ENCODE measurements at regions not wholly inside any gene's neighbourhood (a gene's known extent, or its start where the extent isn't known, plus 50 kb on each side); places are given as distances from the start of the nearest gene placed in this dataset.

DNA sequence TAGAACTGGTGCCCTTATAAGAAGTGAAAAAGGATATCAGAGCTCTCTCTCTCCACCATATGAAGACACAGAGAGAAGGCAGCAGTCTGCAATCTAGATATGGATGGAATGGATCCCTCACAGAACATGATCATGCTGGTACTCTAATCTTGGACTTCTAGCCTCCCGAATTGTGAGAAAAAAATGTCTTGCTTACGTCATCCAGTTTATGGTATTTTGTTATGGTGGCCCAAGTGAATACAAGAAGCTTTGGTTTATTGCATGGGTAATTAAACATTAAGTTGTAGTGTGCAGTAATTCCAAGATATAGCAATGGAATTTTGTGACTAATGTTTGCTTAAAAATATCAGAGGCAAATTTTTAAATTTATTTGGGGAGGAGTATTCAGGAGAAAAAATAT is 1667.4 kb upstream of the SLC39A10 start:
- H3K9me3 Mint-ChIP-seq, result no peaks in the 10 kb centered on the region
- H3K4me1 Mint-ChIP-seq, result no peaks in the 10 kb centered on the region
- DNase-seq (no peak), ATAC-seq (replicated peaks) (no peak)
- H3K36me3 Mint-ChIP-seq, result no peaks in the 10 kb centered on the region
- H3K27ac Mint-ChIP-seq, result no peak overlapping the region
- no peak overlapping the region for H3K4me3 Mint-ChIP-seq
- H3K27me3 Mint-ChIP-seq, result no peaks in the 10 kb centered on the region

DNA sequence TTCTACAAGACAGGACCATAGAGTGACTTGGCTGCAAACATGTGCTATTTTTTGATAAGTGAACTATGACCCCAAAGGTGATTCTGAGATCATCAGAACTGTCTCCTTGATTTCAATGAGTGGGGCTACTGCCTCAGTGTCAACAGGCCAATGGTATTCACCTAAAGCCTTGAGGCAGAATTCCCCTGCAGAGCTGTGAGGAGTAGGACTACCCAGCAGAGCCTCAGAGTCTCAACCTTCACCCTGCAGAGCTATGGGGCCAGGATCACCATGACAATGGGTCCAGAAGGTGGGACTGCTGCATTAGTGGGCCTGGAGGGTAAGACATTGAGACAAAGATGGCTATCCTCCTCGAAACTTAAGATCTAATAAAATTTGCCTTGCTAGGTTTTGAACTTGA is 1668.2 kb upstream of the SLC39A10 start:
- Mint-ChIP-seq H3K27me3 (no peaks in the 10 kb centered on the region), H3K9me3 (no peaks in the 10 kb centered on the region), H3K36me3 (no peaks in the 10 kb centered on the region), H3K4me3 (no peak overlapping the region), H3K4me1 (no peaks in the 10 kb centered on the region), H3K27ac (no peak overlapping the region)
- ATAC-seq (replicated peaks) (no peak), DNase-seq (no peak)

DNA sequence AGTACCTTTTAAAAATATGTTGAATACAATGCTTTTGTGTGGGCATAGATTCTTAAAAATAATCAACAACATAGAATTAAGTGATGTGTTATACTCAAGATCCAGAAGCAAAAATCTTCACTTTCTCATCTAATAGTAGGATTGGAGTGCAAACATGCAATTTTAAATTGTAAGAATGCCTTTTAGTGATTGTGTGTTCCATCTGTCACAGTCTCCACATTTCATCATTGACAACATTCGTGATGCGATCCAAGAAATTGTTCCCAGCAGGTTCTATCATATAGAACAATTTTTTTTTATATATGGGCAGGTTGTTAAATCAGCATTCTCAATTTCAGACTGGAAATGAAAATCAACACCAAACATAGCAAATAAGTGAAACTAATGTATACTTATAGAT is 1671.8 kb upstream of the SLC39A10 start:
- H3K36me3 Mint-ChIP-seq, result no peaks in the 10 kb centered on the region
- no peak for ATAC-seq (replicated peaks)
- H3K27ac Mint-ChIP-seq, result no peak overlapping the region
- no peaks in the 10 kb centered on the region for H3K27me3 Mint-ChIP-seq
- no peak overlapping the region for H3K4me3 Mint-ChIP-seq
- no peak for DNase-seq
- no peaks in the 10 kb centered on the region for H3K9me3 Mint-ChIP-seq
- H3K4me1 Mint-ChIP-seq, result no peaks in the 10 kb centered on the region

DNA sequence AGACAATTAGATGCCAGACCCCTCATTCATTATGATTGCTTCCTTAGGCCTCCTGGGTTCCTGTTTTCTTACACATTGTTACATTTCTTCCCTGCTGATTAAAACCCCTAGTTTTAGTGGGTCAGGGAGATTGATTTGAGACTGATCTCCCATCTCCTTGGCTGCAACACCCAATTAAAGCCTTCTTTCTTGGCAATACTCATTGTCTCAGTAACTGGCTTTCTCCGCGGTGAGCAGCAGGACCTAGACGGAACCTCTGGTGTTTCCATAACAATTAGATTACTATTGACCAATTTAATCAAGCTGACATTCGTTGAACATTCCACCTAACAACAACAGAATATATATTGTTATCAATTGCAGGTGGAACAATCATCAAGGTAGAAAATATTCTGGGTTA is 1676.4 kb upstream of the SLC39A10 start:
- Mint-ChIP-seq H3K27me3 (no peaks in the 10 kb centered on the region), H3K27ac (no peak overlapping the region), H3K9me3 (peaks cover 6 to 7% of the 10 kb centered on the region in 2 donors), H3K4me3 (no peak overlapping the region), H3K36me3 (no peaks in the 10 kb centered on the region), H3K4me1 (no peaks in the 10 kb centered on the region)
- no peak for DNase-seq
- no peak for ATAC-seq (replicated peaks)

DNA sequence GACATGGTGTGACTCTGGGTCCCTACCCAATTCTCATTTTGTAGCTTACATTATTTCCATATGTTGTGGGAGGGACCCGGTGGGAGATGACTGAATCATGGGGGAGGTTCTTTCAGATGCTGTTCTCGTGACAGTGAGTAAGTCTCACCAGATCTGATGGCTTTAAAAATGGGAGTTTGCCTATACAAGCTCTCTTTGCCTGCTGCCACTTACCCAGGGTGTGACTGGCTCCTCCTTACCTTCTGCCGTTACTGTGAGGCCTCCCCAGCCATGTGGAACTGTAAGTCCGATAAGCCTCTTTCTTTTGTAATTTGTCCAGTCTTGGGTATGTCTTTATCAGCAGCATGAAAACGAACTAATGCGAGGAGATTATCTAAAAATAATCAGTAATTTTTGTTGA is 1683.2 kb upstream of the SLC39A10 start:
- DNase-seq (no peak), ATAC-seq (replicated peaks) (no peak)
- Mint-ChIP-seq H3K27ac (no peak overlapping the region), H3K4me3 (no peak overlapping the region), H3K27me3 (no peaks in the 10 kb centered on the region), H3K9me3 (peaks cover 6 to 10% of the 10 kb centered on the region in 2 donors), H3K36me3 (no peaks in the 10 kb centered on the region), H3K4me1 (no peaks in the 10 kb centered on the region)

DNA sequence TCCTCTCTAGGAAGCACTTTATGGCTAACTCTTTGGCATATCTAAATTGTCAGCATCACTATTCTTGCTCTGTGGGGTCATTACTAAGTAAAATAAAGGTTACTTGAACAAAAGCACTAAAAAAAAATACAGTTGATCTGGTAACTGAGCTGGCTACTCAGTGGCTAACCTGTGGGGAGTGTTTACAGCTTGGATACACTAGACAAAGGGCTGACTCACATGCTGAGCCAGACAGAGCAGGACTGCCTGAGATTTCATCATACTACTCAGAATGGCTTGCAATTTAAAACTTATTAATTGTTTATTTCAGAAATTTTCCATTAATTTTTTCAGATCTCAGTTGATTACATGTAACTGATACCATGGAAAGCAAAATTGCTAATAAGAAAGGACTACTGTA is 1690.4 kb upstream of the SLC39A10 start:
- Mint-ChIP-seq H3K36me3 (no peaks in the 10 kb centered on the region), H3K27ac (no peak overlapping the region), H3K27me3 (no peaks in the 10 kb centered on the region), H3K4me1 (no peaks in the 10 kb centered on the region), H3K4me3 (no peak overlapping the region), H3K9me3 (peaks cover 0 to 3% of the 10 kb centered on the region in 2 donors)
- no peak for DNase-seq
- ATAC-seq (replicated peaks), result no peak

DNA sequence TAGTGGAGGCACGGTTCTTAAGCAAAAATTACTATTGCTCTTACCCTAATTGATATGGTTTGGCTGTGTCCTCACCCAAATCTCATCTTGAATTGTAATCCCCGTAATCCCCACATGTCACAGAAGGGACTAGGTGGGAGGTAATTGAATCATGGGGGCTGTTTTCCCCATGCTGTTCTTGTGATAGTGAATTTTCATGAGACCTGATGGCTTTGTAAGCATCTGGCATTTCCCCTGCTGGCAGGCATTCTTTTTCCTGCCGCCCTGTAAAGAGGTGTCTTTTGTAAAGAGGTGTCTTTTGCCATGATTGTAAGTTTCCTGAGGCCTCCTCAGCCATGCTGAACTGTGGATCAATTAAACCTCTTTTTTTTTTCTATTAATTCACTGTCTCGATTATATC is 1691.8 kb upstream of the SLC39A10 start:
- peaks cover 0 to 2% of the 10 kb centered on the region in 2 donors for H3K9me3 Mint-ChIP-seq
- no peaks in the 10 kb centered on the region for H3K27me3 Mint-ChIP-seq
- no peak overlapping the region for H3K27ac Mint-ChIP-seq
- no peak overlapping the region for H3K4me3 Mint-ChIP-seq
- H3K36me3 Mint-ChIP-seq, result no peaks in the 10 kb centered on the region
- no peak for ATAC-seq (replicated peaks)
- no peaks in the 10 kb centered on the region for H3K4me1 Mint-ChIP-seq
- DNase-seq, result no peak

DNA sequence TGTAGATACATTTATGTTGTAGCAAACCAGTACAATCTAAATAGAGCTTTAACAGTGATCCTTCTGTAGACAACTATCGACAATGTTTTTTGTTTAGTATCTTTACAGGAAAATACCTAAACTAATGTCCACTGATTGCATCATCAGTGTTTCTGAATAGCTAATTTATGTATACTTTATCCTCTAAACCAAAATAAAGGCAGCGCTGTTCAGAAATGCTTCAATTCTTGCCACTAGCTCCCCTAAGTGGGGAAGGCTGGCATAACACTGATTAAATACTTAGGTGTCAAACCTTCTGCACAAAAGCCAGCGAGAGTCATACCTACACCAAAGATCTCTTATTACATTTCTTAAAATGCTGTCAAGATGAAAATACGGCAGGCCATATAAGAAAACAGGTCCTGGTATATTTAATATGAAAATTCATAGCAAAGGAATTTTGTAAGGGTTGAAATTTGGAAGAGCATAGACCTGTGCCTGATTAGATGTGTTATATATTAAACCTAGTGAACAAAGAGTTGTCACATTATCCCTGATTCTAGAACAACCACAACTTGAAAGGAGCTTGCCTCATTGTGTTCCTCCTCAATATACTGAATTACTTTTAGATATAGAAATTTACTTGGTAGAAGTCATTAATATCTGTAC is 1693.4 kb upstream of the SLC39A10 start:
- ATAC-seq (replicated peaks) (peak; percentile 44 to 50), DNase-seq (no peak)
- Mint-ChIP-seq H3K9me3 (no peaks in the 10 kb centered on the region), H3K27ac (no peak overlapping the region), H3K4me3 (no peak overlapping the region), H3K27me3 (no peaks in the 10 kb centered on the region), H3K4me1 (no peaks in the 10 kb centered on the region), H3K36me3 (no peaks in the 10 kb centered on the region)

DNA sequence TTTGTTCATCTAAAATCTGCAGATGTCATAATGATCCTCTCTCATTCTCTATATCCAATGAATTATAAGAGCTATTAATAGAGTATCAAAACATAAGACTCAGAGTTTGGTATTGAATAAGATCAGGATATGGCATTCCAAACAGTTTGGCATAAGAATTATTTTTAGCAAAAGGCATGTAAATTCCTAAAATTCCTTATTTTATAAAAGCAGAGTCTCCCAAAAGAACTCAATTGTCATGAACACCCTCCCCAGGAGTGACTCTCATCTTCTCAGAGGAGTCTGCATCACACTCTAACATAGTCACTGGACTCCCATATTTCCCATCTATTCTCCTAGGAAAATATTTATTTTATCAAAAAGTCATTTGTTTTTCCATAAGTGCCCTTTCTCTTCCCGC is 1710.2 kb upstream of the SLC39A10 start:
- H3K27ac Mint-ChIP-seq, result no peak overlapping the region
- H3K27me3 Mint-ChIP-seq, result no peaks in the 10 kb centered on the region
- H3K4me3 Mint-ChIP-seq, result no peak overlapping the region
- H3K36me3 Mint-ChIP-seq, result no peaks in the 10 kb centered on the region
- no peaks in the 10 kb centered on the region for H3K4me1 Mint-ChIP-seq
- DNase-seq (no peak), ATAC-seq (replicated peaks) (no peak)
- H3K9me3 Mint-ChIP-seq, result no peaks in the 10 kb centered on the region

DNA sequence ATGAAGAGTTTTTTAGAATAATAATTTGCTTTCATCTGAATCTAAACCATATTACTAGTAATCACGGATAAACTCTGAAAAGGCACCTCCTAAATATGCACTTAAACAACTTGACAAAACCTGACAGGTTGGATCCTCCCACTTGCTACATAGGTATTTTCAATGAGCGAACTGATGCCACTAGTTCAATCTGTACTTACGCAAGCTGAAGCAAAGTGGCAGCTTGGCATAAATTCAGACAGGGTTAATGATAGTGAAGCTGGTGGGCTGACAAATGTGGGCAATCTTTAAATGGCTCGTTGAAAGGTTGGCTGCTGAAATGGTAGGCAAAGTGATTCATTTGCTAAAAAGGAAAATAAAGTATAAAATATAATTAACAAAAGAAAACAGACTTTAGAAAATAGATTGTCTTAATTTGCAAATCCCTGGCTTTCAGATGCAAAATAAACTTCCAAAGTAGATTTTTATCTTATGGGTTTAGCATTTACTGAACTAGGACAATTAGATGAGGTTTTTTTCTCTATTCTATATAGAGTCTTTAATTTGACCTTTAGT is 1713.5 kb upstream of the SLC39A10 start:
- Mint-ChIP-seq H3K27ac (no peak overlapping the region), H3K9me3 (no peaks in the 10 kb centered on the region), H3K36me3 (no peaks in the 10 kb centered on the region), H3K4me3 (no peak overlapping the region), H3K27me3 (no peaks in the 10 kb centered on the region), H3K4me1 (no peaks in the 10 kb centered on the region)
- no peak for DNase-seq
- no peak for ATAC-seq (replicated peaks)

DNA sequence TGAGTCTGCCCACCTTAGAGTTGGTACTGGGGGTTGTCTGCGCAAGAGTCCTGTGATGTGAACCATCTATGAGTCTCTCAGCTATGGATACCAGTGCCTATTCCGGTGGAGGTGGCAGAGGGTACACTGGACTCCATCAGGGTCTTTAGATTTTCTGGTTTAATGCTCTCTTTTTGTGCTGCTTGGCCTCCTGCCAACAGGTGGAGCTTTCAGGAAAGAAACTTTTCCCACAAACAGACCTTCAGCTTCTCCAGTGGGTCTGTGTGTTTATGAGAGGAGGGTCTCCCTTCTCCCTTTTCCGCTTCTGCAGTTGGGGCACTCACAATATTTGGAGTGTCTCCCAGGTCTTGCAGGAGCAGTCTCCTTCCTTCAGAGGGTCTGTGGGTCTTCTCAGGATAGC is 1721.9 kb upstream of the SLC39A10 start:
- no peaks in the 10 kb centered on the region for H3K4me1 Mint-ChIP-seq
- no peak overlapping the region for H3K27ac Mint-ChIP-seq
- ATAC-seq (replicated peaks) (no peak), DNase-seq (no peak)
- no peaks in the 10 kb centered on the region for H3K9me3 Mint-ChIP-seq
- no peaks in the 10 kb centered on the region for H3K27me3 Mint-ChIP-seq
- H3K36me3 Mint-ChIP-seq, result no peaks in the 10 kb centered on the region
- no peak overlapping the region for H3K4me3 Mint-ChIP-seq

DNA sequence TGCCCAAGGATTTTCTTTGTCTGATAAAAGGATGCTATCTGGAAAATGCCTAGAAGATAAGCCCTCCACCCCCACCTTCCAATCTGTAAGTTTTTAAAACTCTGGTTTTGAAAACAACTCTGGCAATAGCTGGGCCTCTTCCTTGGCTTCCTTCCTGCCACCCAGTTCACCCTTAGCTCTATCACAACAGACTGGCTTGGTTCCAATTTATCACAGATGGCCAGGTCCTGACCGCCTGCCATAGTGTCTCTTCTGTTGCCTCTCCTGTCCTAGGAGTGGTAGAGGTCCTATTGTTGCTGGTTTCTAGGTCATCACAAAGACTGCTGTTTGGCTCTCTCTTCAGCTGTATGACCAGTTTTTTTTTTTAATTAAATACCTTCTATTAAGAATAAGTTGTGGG is 1727.9 kb upstream of the SLC39A10 start:
- DNase-seq (no peak), ATAC-seq (replicated peaks) (no peak)
- Mint-ChIP-seq H3K9me3 (no peaks in the 10 kb centered on the region), H3K27me3 (no peaks in the 10 kb centered on the region), H3K4me3 (no peak overlapping the region), H3K27ac (no peak overlapping the region), H3K4me1 (no peaks in the 10 kb centered on the region), H3K36me3 (no peaks in the 10 kb centered on the region)

DNA sequence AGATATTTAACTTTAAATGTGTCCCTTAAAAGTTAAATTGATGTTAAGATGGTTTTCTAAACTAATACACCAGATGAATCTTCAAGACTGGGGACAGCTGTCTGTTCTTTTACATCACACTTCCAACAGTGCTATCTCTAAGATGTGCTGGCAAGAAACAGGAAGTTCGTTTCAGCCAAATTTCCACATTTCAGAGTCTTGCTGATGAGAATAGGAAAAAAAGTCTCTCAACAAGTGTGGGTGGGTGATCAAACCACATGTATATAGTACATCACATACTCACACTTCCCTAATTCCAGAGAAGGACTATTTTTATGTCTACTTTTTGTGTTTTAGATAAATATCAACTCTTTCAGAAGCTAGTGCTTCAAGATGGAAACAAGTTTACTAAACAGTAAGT is 1712.8 kb upstream of the TMEFF2 start:
- Mint-ChIP-seq H3K27me3 (no peaks in the 10 kb centered on the region), H3K9me3 (no peaks in the 10 kb centered on the region), H3K36me3 (no peaks in the 10 kb centered on the region), H3K27ac (no peak overlapping the region), H3K4me1 (no peaks in the 10 kb centered on the region), H3K4me3 (no peak overlapping the region)
- peak; percentile 74 to 79 for ATAC-seq (replicated peaks)
- no peak for DNase-seq

DNA sequence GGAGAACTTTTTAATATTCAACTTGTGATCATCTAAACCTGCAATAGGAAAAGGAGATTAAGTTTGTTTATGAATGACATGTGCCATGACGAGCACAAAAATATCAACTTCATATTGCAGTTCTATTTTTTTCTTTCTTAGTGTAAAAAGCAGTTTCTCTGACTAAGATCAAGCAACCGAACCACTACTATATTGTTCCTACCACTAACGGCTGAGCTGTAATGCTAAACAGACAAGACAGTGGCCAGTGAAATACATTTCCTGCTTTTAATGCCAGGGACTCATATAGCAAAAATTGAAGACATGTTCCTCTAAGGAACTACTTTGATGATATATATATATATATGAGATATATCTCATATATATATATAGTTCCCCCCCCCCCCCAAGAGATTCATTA is 1705.6 kb upstream of the TMEFF2 start:
- no peaks in the 10 kb centered on the region for H3K9me3 Mint-ChIP-seq
- H3K36me3 Mint-ChIP-seq, result no peaks in the 10 kb centered on the region
- DNase-seq (no peak), ATAC-seq (replicated peaks) (no peak)
- H3K4me1 Mint-ChIP-seq, result no peaks in the 10 kb centered on the region
- H3K27ac Mint-ChIP-seq, result no peak overlapping the region
- no peaks in the 10 kb centered on the region for H3K27me3 Mint-ChIP-seq
- H3K4me3 Mint-ChIP-seq, result no peak overlapping the region

DNA sequence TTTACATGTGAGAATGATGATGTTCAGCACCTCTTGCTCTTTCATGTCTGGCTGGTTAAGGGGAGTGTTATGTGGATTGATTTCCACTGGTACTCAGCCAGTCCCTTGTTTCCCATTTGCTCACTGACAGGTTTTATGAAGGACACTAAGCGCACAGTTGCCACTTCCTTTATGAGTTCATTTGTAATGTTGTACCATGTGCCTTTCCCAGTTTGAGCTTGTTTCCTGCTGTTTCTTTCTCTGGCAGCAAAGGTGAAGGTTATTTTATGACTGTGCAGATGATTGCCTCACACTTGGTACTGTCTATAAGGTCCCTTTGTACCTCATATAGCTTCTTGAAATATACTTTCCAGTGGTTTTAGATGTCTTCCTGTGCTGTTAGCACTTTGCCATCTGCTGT is 1700.5 kb upstream of the TMEFF2 start:
- no peaks in the 10 kb centered on the region for H3K4me1 Mint-ChIP-seq
- no peak overlapping the region for H3K27ac Mint-ChIP-seq
- H3K27me3 Mint-ChIP-seq, result no peaks in the 10 kb centered on the region
- peak; percentile 2 for DNase-seq
- H3K36me3 Mint-ChIP-seq, result no peaks in the 10 kb centered on the region
- H3K9me3 Mint-ChIP-seq, result peaks cover 0 to under 1% of the 10 kb centered on the region in 2 donors
- H3K4me3 Mint-ChIP-seq, result no peak overlapping the region
- ATAC-seq (replicated peaks), result peak; percentile 23 to 67

DNA sequence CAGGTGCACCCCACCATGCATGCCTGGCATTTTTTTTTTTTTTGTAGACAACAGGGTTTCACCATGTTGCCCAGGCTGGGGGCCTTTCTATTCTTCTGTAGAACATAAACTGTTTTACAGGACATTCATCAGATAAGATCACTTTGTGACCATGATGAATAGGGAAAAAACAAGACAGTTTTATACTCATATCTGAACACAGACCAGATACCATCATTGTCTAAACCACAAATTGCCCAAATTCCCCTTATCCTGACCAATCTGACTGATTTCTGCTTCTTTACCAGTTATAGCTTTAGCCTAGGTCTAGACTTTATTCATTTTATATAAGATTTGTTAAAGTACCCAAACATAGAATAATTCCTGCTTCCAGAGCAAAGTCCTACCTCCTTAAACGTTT is 1699.3 kb upstream of the TMEFF2 start:
- Mint-ChIP-seq H3K27me3 (no peaks in the 10 kb centered on the region), H3K9me3 (peaks cover 0 to 2% of the 10 kb centered on the region in 2 donors), H3K4me1 (no peaks in the 10 kb centered on the region), H3K27ac (no peak overlapping the region), H3K4me3 (no peak overlapping the region), H3K36me3 (no peaks in the 10 kb centered on the region)
- DNase-seq (no peak), ATAC-seq (replicated peaks) (peak; percentile 43 to 59)
